PC-9 (cell line): ENCODE measurements at regions not wholly inside any gene's neighbourhood (a gene's known extent, or its start where the extent isn't known, plus 50 kb on each side); places are given as distances from the start of the nearest gene placed in this dataset.

Source experiments
- BruUV-seq: library from RNA; stranded (reverse); fragments of 400-500 nt; replicated peaks from 2 replicates; lab custom pipeline; 2021; lab: Mats Ljungman, UMichigan
- CTCF ChIA-PET: fragments of 300-600 bp; sonication (Branson Sonifier 250); formaldehyde crosslinking; loops from one replicate; lab custom pipeline; 2022; ENCODE audit warnings: antibody characterized with exemption; lab: Charles Lee
- POLR2A ChIA-PET: fragments of 300-600 bp; sonication (Branson Sonifier 250); formaldehyde crosslinking; loops from one replicate; lab custom pipeline; 2022; ENCODE audit warnings: antibody characterized with exemption; ENCODE audit not compliant: unreplicated experiment; lab: Charles Lee
- DNase-seq, 2 experiments: peaks; one replicate each; pipeline versions ENCODE4 v3.0.0 to v3.0.0-alpha.2; 2015 to 2022; ENCODE audit warnings: mixed read lengths in 1 of 2
- H2AFZ ChIP-seq: fragments of 200-600 bp; sonication (generic); 2 replicates; pipeline ENCODE4 v1.8.1; 2017; ENCODE audit warnings: antibody characterized with exemption
- H3F3A ChIP-seq: fragments of 200-600 bp; sonication (generic); 2 replicates; pipeline ENCODE4 v1.8.1; 2017; ENCODE audit warnings: antibody characterized with exemption, mild to moderate bottlenecking, low read depth; ENCODE audit not compliant: insufficient read depth
- H3K27ac ChIP-seq: fragments of 200-600 bp; sonication (generic); 2 replicates; pipeline ENCODE4 v1.6.1; 2016; ENCODE audit warnings: mixed run types
- H3K27me3 ChIP-seq: fragments of 200-600 bp; sonication (generic); 2 replicates; pipeline ENCODE4 v1.6.1; 2016; ENCODE audit warnings: low read depth, mixed run types; ENCODE audit not compliant: insufficient read depth
- H3K36me3 ChIP-seq: fragments of 200-600 bp; sonication (generic); 2 replicates; pipeline ENCODE4 v1.6.1; 2016; ENCODE audit warnings: low read depth, mixed run types
- H3K4me1 ChIP-seq: fragments of 200-600 bp; sonication (generic); replicated peaks from 2 replicates; pipeline ENCODE4 v1.6.1; 2016; ENCODE audit warnings: mixed run types; ENCODE audit not compliant: insufficient read depth
- H3K4me2 ChIP-seq: fragments of 200-600 bp; sonication (generic); 2 replicates; pipeline ENCODE4 v1.6.1; 2017; ENCODE audit warnings: mixed run types
- H3K4me3 ChIP-seq: fragments of 200-600 bp; sonication (generic); 2 replicates; pipeline ENCODE4 v1.6.1; 2016; ENCODE audit warnings: mixed run types
- H3K79me2 ChIP-seq: fragments of 200-600 bp; sonication (generic); 2 replicates; pipeline ENCODE4 v1.6.1; 2017; ENCODE audit warnings: low read depth, mixed run types
- H3K9me2 ChIP-seq: fragments of 200-600 bp; sonication (generic); 2 replicates; pipeline ENCODE4 v1.8.1; 2017; ENCODE audit warnings: mild to moderate bottlenecking; ENCODE audit not compliant: insufficient read depth
- H3K9me3 ChIP-seq: fragments of 200-600 bp; sonication (generic); 2 replicates; pipeline ENCODE4 v1.8.1; 2016; ENCODE audit warnings: low read depth; ENCODE audit not compliant: insufficient read depth
- H4K20me1 ChIP-seq: fragments of 200-600 bp; sonication (generic); 2 replicates; pipeline ENCODE4 v1.8.1; 2017; ENCODE audit not compliant: insufficient read depth
- EZH2 ChIP-seq: fragments of 200-600 bp; sonication (generic); IDR thresholded peaks from 2 replicates; pipeline ENCODE4 v1.8.0; 2017; ENCODE audit warnings: antibody characterized with exemption, low read depth
- intact Hi-C: fragments of 100-400 bp; cut with micrococcal nuclease; formaldehyde crosslinking; loops from one replicate; pipeline ENCODE4 v1.10.0; 2022; ENCODE audit not compliant: unreplicated experiment
- TF ChIP-seq, protein P1 (sequence below): fragments of 200-600 bp; sonication (generic); conservative IDR thresholded peaks from 2 replicates; pipeline ENCODE4 v1.6.1; 2017; ENCODE audit warnings: mixed run types, antibody characterized with exemption, mild to moderate bottlenecking, moderate library complexity

DNA sequence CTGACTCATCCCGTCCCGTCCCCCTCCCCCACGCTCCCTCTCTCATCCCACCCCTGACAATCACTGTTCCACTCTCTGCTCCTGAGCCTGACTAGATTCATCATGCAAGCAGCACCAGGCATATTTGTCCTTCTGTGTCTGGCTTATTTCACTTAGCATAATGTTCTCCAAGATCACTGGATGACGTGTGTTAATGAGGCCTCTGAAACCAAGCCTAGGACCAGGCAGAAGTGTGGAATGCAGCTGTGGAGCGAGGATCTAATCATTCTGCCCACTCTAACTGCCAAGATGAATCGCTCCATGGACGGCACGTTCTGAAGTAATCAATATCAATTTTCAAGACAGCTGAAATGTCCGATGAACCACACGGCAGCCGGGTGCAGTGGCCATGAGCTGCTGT, 122.4 kb upstream of the ZNF236 start:
- H3K79me2 ChIP-seq, result no peaks in the 10 kb centered on the region
- H3K4me2 ChIP-seq, result no peak overlapping the region
- H2AFZ ChIP-seq, result no peak overlapping the region
- POLR2A ChIA-PET, result no interaction called here
- no peak for DNase-seq
- no peak overlapping the region for H3K27ac ChIP-seq
- intact Hi-C loops, result no loop called here
- peaks cover 33% of the 10 kb centered on the region for H3K27me3 ChIP-seq
- CTCF ChIA-PET, result no interaction called here
- H3K36me3 ChIP-seq, result no peaks in the 10 kb centered on the region
- H3K9me2 ChIP-seq, result no peaks in the 10 kb centered on the region
- no peak overlapping the region for H3K4me3 ChIP-seq
- no peaks in the 10 kb centered on the region for H3K9me3 ChIP-seq
- no peaks in the 10 kb centered on the region for H3F3A ChIP-seq
- no TSS peak for BruUV-seq
- TF ChIP-seq, protein P1, sequence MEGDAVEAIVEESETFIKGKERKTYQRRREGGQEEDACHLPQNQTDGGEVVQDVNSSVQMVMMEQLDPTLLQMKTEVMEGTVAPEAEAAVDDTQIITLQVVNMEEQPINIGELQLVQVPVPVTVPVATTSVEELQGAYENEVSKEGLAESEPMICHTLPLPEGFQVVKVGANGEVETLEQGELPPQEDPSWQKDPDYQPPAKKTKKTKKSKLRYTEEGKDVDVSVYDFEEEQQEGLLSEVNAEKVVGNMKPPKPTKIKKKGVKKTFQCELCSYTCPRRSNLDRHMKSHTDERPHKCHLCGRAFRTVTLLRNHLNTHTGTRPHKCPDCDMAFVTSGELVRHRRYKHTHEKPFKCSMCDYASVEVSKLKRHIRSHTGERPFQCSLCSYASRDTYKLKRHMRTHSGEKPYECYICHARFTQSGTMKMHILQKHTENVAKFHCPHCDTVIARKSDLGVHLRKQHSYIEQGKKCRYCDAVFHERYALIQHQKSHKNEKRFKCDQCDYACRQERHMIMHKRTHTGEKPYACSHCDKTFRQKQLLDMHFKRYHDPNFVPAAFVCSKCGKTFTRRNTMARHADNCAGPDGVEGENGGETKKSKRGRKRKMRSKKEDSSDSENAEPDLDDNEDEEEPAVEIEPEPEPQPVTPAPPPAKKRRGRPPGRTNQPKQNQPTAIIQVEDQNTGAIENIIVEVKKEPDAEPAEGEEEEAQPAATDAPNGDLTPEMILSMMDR, result no peak
- no peak for TF ChIP-seq EZH2
- no peaks in the 10 kb centered on the region for H4K20me1 ChIP-seq
- no peaks in the 10 kb centered on the region for H3K4me1 ChIP-seq

DNA sequence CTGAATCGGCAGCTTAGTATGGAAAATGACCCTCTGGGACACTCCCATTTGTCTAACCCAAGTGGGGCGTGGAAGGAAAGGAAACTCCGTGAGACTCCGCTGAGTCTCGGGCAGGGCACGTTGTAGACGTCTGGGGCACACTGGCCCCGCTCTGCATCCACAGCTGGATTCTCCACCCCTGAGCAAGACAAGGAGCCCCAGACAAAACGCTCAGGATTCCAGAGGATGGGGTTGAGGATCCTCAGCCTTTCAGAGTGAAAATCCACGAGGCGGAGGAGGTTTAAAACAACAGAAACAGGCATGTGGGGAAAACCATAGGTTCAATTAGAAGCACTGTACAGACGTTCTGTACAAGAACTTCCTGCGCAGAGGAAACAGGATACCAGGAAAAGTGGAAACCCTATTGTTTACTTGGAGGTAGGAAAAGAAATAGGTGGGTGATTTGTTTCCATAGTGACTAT, 124.9 kb upstream of the ZNF236 start:
- POLR2A ChIA-PET, result no interaction called here
- BruUV-seq, result no TSS peak
- H3K9me2 ChIP-seq, result no peaks in the 10 kb centered on the region
- intact Hi-C loops, result no loop called here
- CTCF ChIA-PET, result no interaction called here
- peaks cover 43% of the 10 kb centered on the region for H3K27me3 ChIP-seq
- no peak overlapping the region for H2AFZ ChIP-seq
- no peaks in the 10 kb centered on the region for H4K20me1 ChIP-seq
- H3K79me2 ChIP-seq, result no peaks in the 10 kb centered on the region
- no peak overlapping the region for H3K4me2 ChIP-seq
- H3K9me3 ChIP-seq, result no peaks in the 10 kb centered on the region
- no peak for TF ChIP-seq EZH2
- TF ChIP-seq, protein P1, result no peak
- no peak for DNase-seq
- no peaks in the 10 kb centered on the region for H3K4me1 ChIP-seq
- H3F3A ChIP-seq, result no peaks in the 10 kb centered on the region
- H3K27ac ChIP-seq, result no peak overlapping the region
- H3K36me3 ChIP-seq, result no peaks in the 10 kb centered on the region
- no peak overlapping the region for H3K4me3 ChIP-seq

DNA sequence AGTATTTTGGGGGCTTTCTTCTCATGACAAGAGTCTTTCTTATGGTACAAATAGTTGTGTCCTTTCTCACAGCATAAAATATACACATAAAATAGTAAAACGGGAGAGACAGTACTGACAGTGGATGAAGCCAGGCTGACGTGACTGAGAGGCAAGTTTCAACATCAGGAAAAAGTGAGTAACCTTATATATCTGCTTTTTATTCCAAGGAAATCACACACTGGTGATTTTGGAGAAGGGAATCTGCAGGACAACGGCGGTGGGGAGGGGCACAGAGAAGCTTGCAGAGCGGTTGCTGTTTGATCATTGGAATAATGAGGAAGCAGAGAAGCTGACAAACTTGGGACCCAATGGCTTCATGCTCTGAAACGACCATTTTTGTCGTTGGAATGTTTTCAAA, 130.6 kb upstream of the ZNF236 start:
- H4K20me1 ChIP-seq, result no peaks in the 10 kb centered on the region
- no peak for DNase-seq
- BruUV-seq, result no TSS peak
- H3K4me2 ChIP-seq, result no peak overlapping the region
- no peak overlapping the region for H3K4me3 ChIP-seq
- no peak overlapping the region for H3K27ac ChIP-seq
- H3F3A ChIP-seq, result no peaks in the 10 kb centered on the region
- no peaks in the 10 kb centered on the region for H3K36me3 ChIP-seq
- no peak for TF ChIP-seq EZH2
- TF ChIP-seq, protein P1, result no peak
- peaks cover 67% of the 10 kb centered on the region for H3K27me3 ChIP-seq
- peaks cover 7% of the 10 kb centered on the region for H3K4me1 ChIP-seq
- no peaks in the 10 kb centered on the region for H3K9me3 ChIP-seq
- intact Hi-C loops, result no loop called here
- CTCF ChIA-PET, result no interaction called here
- POLR2A ChIA-PET, result no interaction called here
- no peaks in the 10 kb centered on the region for H3K9me2 ChIP-seq
- no peak overlapping the region for H2AFZ ChIP-seq
- H3K79me2 ChIP-seq, result no peaks in the 10 kb centered on the region
